HCT116 (cell line): ENCODE measurements at regions not wholly inside any gene's neighbourhood (a gene's known extent, or its start where the extent isn't known, plus 50 kb on each side); places are given as distances from the start of the nearest gene placed in this dataset.

Source experiments
- ATAC-seq: fragments of 200-7000 bp; cut with Tn5 transposase; 2 replicates; pipeline ENCODE4 v1.9.1; 2020; ENCODE audit warnings: mild to moderate bottlenecking, moderate library complexity
- BruUV-seq: library from RNA; stranded (reverse); fragments of 400-500 nt; replicated peaks from 2 replicates; lab custom pipeline; 2021; lab: Mats Ljungman, UMichigan
- CTCF ChIA-PET: fragments of 300-600 bp; sonication (Branson Sonifier 250); formaldehyde crosslinking; loops from one replicate; lab custom pipeline; 2021; ENCODE audit warnings: antibody characterized with exemption; lab: Charles Lee
- POLR2A ChIA-PET: fragments of 300-600, 350-600 bp; sonication (Branson Sonifier 250); formaldehyde crosslinking; loops from one replicate; lab custom pipeline; 2021; ENCODE audit warnings: antibody characterized with exemption; lab: Charles Lee
- RAD21 ChIA-PET, 2 experiments: fragments of 300-600 bp; sonication (Branson Sonifier 250); formaldehyde crosslinking; loops; one replicate each; lab custom pipeline; 2023; ENCODE audit warnings: low total read pairs in 2 of 2; ENCODE audit not compliant: uncharacterized antibody in 2 of 2, unreplicated experiment in 2 of 2, low non-redundant PET in 1 of 2; lab: Charles Lee
- DNase-seq: peaks from one replicate; pipeline ENCODE4 v3.0.0-alpha.2; 2010; ENCODE audit warnings: low read depth, low spot score
- H2AFZ ChIP-seq: fragments of 200-600 bp; shearing (Covaris generic), sonication (generic); 2 replicates; pipeline ENCODE4 v1.6.1; 2017; ENCODE audit warnings: low read depth, mixed run types, mixed read lengths, antibody characterized with exemption, low read length; ENCODE audit not compliant: poor library complexity, severe bottlenecking
- H3K27ac ChIP-seq: 2 replicates; pipeline ENCODE4 v1.5.1; 2012; ENCODE audit warnings: low read depth, low read length
- H3K27me3 ChIP-seq: fragments of 200-600 bp; sonication (generic); 2 replicates; pipeline ENCODE4 v1.6.1; 2016; ENCODE audit warnings: mixed run types, low read length, mixed read lengths; ENCODE audit not compliant: insufficient read depth
- H3K36me3 ChIP-seq, 2 experiments: fragments of 200-500 bp in 1 of 2; fragments of 200-600 bp in 1 of 2; sonication (Bioruptor generic) in 1 of 2; sonication (generic) in 1 of 2; 2 replicates each; pipeline versions ENCODE4 v1.5.1 to v1.6.1; 2014 to 2016; ENCODE audit warnings: low read length in 2 of 2, inconsistent platforms in 1 of 2, mixed read lengths in 1 of 2, mixed run types in 1 of 2; ENCODE audit not compliant: insufficient read depth in 2 of 2, control insufficient read depth in 1 of 2
- H3K4me1 ChIP-seq, 2 experiments: fragments of 200-600 bp in 1 of 2; sonication (generic) in 1 of 2; 2 replicates each; pipeline versions ENCODE4 v1.5.1 to v1.6.1; 2012 to 2017; ENCODE audit warnings: low read length in 2 of 2, inconsistent platforms in 1 of 2, mild to moderate bottlenecking in 1 of 2, mixed read lengths in 1 of 2, mixed run types in 1 of 2, moderate library complexity in 1 of 2; ENCODE audit not compliant: insufficient read depth in 2 of 2, control insufficient read depth in 1 of 2
- H3K4me2 ChIP-seq: fragments of 200-600 bp; sonication (generic); 2 replicates; pipeline ENCODE4 v1.6.1; 2017; ENCODE audit warnings: mixed run types, low read length, mixed read lengths
- H3K4me3 ChIP-seq, 2 experiments: fragments of 200-600 bp in 1 of 2; sonication (generic) in 1 of 2; replicated peaks in 1 of 2; 2 replicates each; pipeline ENCODE4 v1.5.1; 2011 to 2016; ENCODE audit warnings: low read length in 2 of 2, control low read depth in 1 of 2, low read depth in 1 of 2, mild to moderate bottlenecking in 1 of 2, mixed read lengths in 1 of 2, mixed run types in 1 of 2
- H3K79me2 ChIP-seq: fragments of 200-600 bp; sonication (generic); 2 replicates; pipeline ENCODE4 v1.6.1; 2017; ENCODE audit warnings: mild to moderate bottlenecking, mixed run types, low read length, moderate library complexity, mixed read lengths; ENCODE audit not compliant: insufficient read depth
- H3K9ac ChIP-seq: fragments of 200-600 bp; sonication (generic); 2 replicates; pipeline ENCODE4 v1.6.1; 2016; ENCODE audit warnings: low read length, mixed read lengths
- H3K9me2 ChIP-seq: fragments of 200-600 bp; sonication (generic), shearing (Covaris generic); 2 replicates; pipeline ENCODE4 v1.6.1; 2017; ENCODE audit warnings: mixed run types, mild to moderate bottlenecking, moderate library complexity; ENCODE audit not compliant: insufficient read depth
- H3K9me3 ChIP-seq, 2 experiments: fragments of 200-500 bp in 1 of 2; fragments of 200-600 bp in 1 of 2; sonication (Bioruptor generic) in 1 of 2; sonication (generic) in 1 of 2; 2 replicates each; pipeline ENCODE4 v1.6.1; 2014 to 2017; ENCODE audit warnings: low read length in 2 of 2, mixed read lengths in 2 of 2, inconsistent platforms in 1 of 2, low read depth in 1 of 2, mild to moderate bottlenecking in 1 of 2, mixed run types in 1 of 2, moderate library complexity in 1 of 2; ENCODE audit not compliant: control insufficient read depth in 1 of 2, insufficient read depth in 1 of 2
- H4K20me1 ChIP-seq: fragments of 200-600 bp; sonication (generic), shearing (Covaris generic); 2 replicates; pipeline ENCODE4 v1.6.1; 2017; ENCODE audit warnings: mixed run types, mild to moderate bottlenecking, moderate library complexity; ENCODE audit not compliant: insufficient read depth
- EGR1 ChIP-seq: IDR thresholded peaks from 2 replicates; pipeline ENCODE4 v1.6.1; 2012; ENCODE audit warnings: low read depth
- FOSL1 ChIP-seq: IDR thresholded peaks from 2 replicates; pipeline ENCODE4 v1.6.1; 2012; ENCODE audit warnings: low read depth
- POLR2AphosphoS5 ChIP-seq: IDR thresholded peaks from 2 replicates; pipeline ENCODE4 v1.6.1; 2011; ENCODE audit warnings: mild to moderate bottlenecking, low read depth, low read length, moderate library complexity
- RAD21 ChIP-seq: IDR thresholded peaks from 2 replicates; pipeline ENCODE4 v1.6.1; 2012; ENCODE audit warnings: low read depth, mild to moderate bottlenecking
- SIN3A ChIP-seq: IDR thresholded peaks from 2 replicates; pipeline ENCODE4 v1.6.1; 2012; ENCODE audit warnings: low read depth
- SP1 ChIP-seq: IDR thresholded peaks from 2 replicates; pipeline ENCODE4 v1.6.1; 2012; ENCODE audit warnings: low read depth
- SRF ChIP-seq: IDR thresholded peaks from 2 replicates; pipeline ENCODE4 v1.6.1; 2012; ENCODE audit warnings: low read depth
- TCF7L2 ChIP-seq: IDR thresholded peaks from 2 replicates; pipeline ENCODE4 v1.7.0; 2011; ENCODE audit warnings: borderline replicate concordance, inconsistent platforms; ENCODE audit not compliant: insufficient read depth, insufficient read length; ENCODE audit errors: extremely low read depth
- intact Hi-C: fragments of 100-400 bp; cut with micrococcal nuclease; formaldehyde crosslinking; loops from 2 replicates; pipeline ENCODE4 v1.10.0; 2022
- TF ChIP-seq, protein P1 (sequence below): IDR thresholded peaks from 2 replicates; pipeline ENCODE4 v1.6.1; 2012

DNA sequence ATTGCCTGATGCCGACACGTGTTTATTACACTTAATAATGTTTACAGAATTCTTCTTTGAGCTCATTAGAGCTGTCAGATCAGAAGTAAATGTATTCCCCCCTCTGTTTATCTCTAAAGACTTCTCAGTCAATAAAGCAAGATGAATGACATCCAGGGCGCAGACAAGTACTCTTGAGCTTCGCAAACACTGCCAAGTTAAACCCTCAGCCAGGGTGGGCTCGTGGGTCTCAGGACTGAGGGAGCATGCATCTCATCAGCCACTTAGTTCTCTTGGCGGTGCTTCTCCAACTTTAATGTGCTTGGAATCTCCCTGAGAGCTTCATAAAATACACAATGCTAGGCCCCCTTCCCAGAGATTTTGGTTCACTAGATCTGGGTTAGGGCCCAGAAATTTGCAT lies 333.9 kb upstream of the THRB start:
- ChIA-PET POLR2A (no interaction called here), CTCF (no interaction called here), RAD21 (no interaction called here)
- Histone ChIP-seq H3K4me3 (no peak overlapping the region), H4K20me1 (no peaks in the 10 kb centered on the region), H3K4me1 (no peaks in the 10 kb centered on the region), H2AFZ (no peak overlapping the region), H3K4me2 (no peak overlapping the region), H3K27me3 (peaks cover 9% of the 10 kb centered on the region; the same call in 1 of the 2 replicates), H3K9ac (no peak overlapping the region), H3K27ac (no peak overlapping the region), H3K9me2 (no peaks in the 10 kb centered on the region), H3K9me3 (no peaks in the 10 kb centered on the region), H3K79me2 (no peaks in the 10 kb centered on the region), H3K36me3 (no peaks in the 10 kb centered on the region)
- ATAC-seq (no peak), DNase-seq (no peak)
- BruUV-seq = no TSS peak
- no peak for TF ChIP-seq SP1
- TF ChIP-seq, protein P1, sequence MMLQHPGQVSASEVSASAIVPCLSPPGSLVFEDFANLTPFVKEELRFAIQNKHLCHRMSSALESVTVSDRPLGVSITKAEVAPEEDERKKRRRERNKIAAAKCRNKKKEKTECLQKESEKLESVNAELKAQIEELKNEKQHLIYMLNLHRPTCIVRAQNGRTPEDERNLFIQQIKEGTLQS = no peak
- TF ChIP-seq EGR1 = no peak
- no peak for TF ChIP-seq SRF
- intact Hi-C loops = no loop called here

DNA sequence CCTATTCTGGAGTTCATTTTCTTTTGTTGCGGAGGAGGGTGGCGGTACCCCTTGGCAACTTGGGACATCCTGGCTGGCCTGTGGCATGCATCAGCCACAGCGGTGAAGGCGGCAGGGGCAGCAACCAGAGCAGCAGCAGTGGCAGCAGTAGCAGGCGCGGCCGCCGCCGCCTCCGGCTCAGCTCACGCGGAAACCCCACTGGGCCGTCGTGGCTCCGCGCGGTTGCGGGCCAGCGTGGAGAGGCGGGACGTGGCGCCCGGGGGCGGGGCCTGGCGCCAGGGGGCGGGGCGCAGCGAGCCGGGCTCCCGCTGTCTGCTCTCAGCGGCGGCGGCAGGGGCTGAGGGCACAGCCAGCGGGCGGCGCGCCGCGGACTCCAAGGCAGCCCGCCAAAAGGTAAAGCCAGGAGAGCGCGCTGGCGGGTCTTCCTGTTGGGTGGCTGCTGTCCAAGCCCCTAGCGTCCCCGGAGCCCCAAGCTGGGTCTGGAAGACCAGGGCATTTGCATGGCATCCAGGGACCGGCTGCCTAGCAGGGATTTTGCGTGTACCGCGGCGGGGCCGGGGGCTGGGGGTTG lies 334.4 kb upstream of the THRB start:
- no peak for DNase-seq
- CTCF ChIA-PET = no interaction called here

More for the DNA sequence above, 334.4 kb upstream of the THRB start:
- no TSS peak for BruUV-seq
- Histone ChIP-seq H3K27me3 (peaks cover 9% of the 10 kb centered on the region; the same call in 1 of the 2 replicates), H3K4me3 (no peak overlapping the region), H3K9me3 (no peaks in the 10 kb centered on the region), H3K4me1 (no peaks in the 10 kb centered on the region), H3K36me3 (no peaks in the 10 kb centered on the region), H2AFZ (no peak overlapping the region), H3K79me2 (no peaks in the 10 kb centered on the region), H3K9me2 (no peaks in the 10 kb centered on the region), H3K9ac (no peak overlapping the region), H3K27ac (no peak overlapping the region), H3K4me2 (no peak overlapping the region), H4K20me1 (no peaks in the 10 kb centered on the region)
- intact Hi-C loops = no loop called here
- TF ChIP-seq SP1 = no peak
- no peak for TF ChIP-seq TCF7L2
- no peak for TF ChIP-seq SRF
- TF ChIP-seq FOSL1 = no peak
- no peak for TF ChIP-seq POLR2AphosphoS5
- no peak for TF ChIP-seq RAD21
- TF ChIP-seq SIN3A = no peak
- TF ChIP-seq EGR1 = no peak
- ATAC-seq = no peak
- ChIA-PET POLR2A (no interaction called here), RAD21 (no interaction called here)
